AG10803 (cell line): ENCODE measurements at regions not wholly inside any gene's neighbourhood (a gene's known extent, or its start where the extent isn't known, plus 50 kb on each side); places are given as distances from the start of the nearest gene placed in this dataset.
A peak's percentile ranks its signal among the peaks of the same experiment; 100 is the strongest.

Experiments used
- DNase-seq: peaks from one replicate; pipeline ENCODE4 v3.0.0; 2010; ENCODE audit warnings: low read depth
- H3K4me3 ChIP-seq: 2 replicates; pipeline ENCODE4 v1.5.1; 2011; ENCODE audit warnings: mild to moderate bottlenecking, low read length, control low read depth
- CTCF ChIP-seq: conservative IDR thresholded peaks from 2 replicates; pipeline ENCODE4 v1.5.1; 2011; ENCODE audit warnings: mild to moderate bottlenecking, low read length, control low read depth, inconsistent platforms

GRCh38 chr5:86671536-86671935, 53.8 kb downstream of the COX7C start:
- no peak for TF ChIP-seq CTCF
- no peak for DNase-seq

GRCh38 chr5:86674069-86674468, 56.3 kb downstream of the COX7C start:
- no peak for TF ChIP-seq CTCF
- no peak for DNase-seq
- H3K4me3 ChIP-seq: no peak overlapping the region

More at GRCh38 chr5:86671536-86671935, 53.8 kb downstream of the COX7C start:
- H3K4me3 ChIP-seq: no peak overlapping the region

- DNase-seq: no peak
- H3K4me3 ChIP-seq: no peak overlapping the region
- TF ChIP-seq CTCF: no peak
Observed at GRCh38 chr5:86675311-86675710, 57.6 kb downstream of the COX7C start.

GRCh38 chr5:86679529-86679928, 61.8 kb downstream of the COX7C start:
- TF ChIP-seq CTCF: peak; percentile 66
- H3K4me3 ChIP-seq: no peak overlapping the region
- peak; percentile 67 for DNase-seq

- DNase-seq: no peak
- H3K4me3 ChIP-seq: no peak overlapping the region
- no peak for TF ChIP-seq CTCF
Observed at GRCh38 chr5:86679949-86680348, 62.2 kb downstream of the COX7C start.

- no peak for TF ChIP-seq CTCF
- no peak overlapping the region for H3K4me3 ChIP-seq
- no peak for DNase-seq
Observed at GRCh38 chr5:86684222-86684621, 66.5 kb downstream of the COX7C start.

GRCh38 chr5:86686046-86686445, 68.3 kb downstream of the COX7C start:
- no peak for DNase-seq
- TF ChIP-seq CTCF: no peak
- H3K4me3 ChIP-seq: no peak overlapping the region
